Endodermal cell (in vitro differentiated cells): ENCODE measurements at regions not wholly inside any gene's neighbourhood (a gene's known extent, or its start where the extent isn't known, plus 50 kb on each side); places are given as distances from the start of the nearest gene placed in this dataset.

Experiments used
- DNase-seq: peaks from one replicate; pipeline ENCODE4 v3.0.0-alpha.2; 2017
- H3K27ac ChIP-seq: 2 replicates; pipeline ENCODE4 v1.5.1; 2013; ENCODE audit warnings: mild to moderate bottlenecking, low read depth, low read length, moderate library complexity
- H3K27me3 ChIP-seq: 2 replicates; pipeline ENCODE4 v1.6.1; 2013; ENCODE audit warnings: mild to moderate bottlenecking, low read length, moderate library complexity; ENCODE audit not compliant: insufficient read depth, control insufficient read depth, poor library complexity, severe bottlenecking
- H3K36me3 ChIP-seq: 2 replicates; pipeline ENCODE4 v1.7.0; 2013; ENCODE audit warnings: mild to moderate bottlenecking, low read length, moderate library complexity; ENCODE audit not compliant: control insufficient read depth, insufficient read depth
- H3K4me1 ChIP-seq: one replicate; pipeline ENCODE4 v1.7.0; 2013; ENCODE audit warnings: low read length; ENCODE audit not compliant: control insufficient read depth, insufficient read depth
- H3K4me3 ChIP-seq: 2 replicates; pipeline ENCODE4 v1.5.1; 2013; ENCODE audit warnings: mild to moderate bottlenecking, low read length, moderate library complexity
- H3K9ac ChIP-seq: 2 replicates; pipeline ENCODE4 v1.6.1; 2013; ENCODE audit warnings: mild to moderate bottlenecking, low read length, moderate library complexity; ENCODE audit not compliant: poor library complexity, severe bottlenecking; ENCODE audit errors: extremely low read depth
- H3K9me3 ChIP-seq: 2 replicates; pipeline ENCODE4 v1.6.1; 2013; ENCODE audit warnings: mild to moderate bottlenecking, low read length, moderate library complexity; ENCODE audit not compliant: control insufficient read depth
- H3K27ac Mint-ChIP-seq: 2 replicates; pipeline ENCODE4 v1.8.0; 2020; ENCODE audit warnings: mixed read lengths
- H3K27me3 Mint-ChIP-seq: 2 replicates; pipeline ENCODE4 v1.8.0; 2021; ENCODE audit warnings: mild to moderate bottlenecking, mixed read lengths; ENCODE audit not compliant: insufficient read depth
- H3K36me3 Mint-ChIP-seq: 2 replicates; pipeline ENCODE4 v1.8.0; 2020; ENCODE audit warnings: low read depth, mixed read lengths
- H3K4me1 Mint-ChIP-seq: 2 replicates; pipeline ENCODE4 v1.8.0; 2020; ENCODE audit warnings: mixed read lengths
- H3K4me3 Mint-ChIP-seq: 2 replicates; pipeline ENCODE4 v1.8.0; 2020; ENCODE audit warnings: mild to moderate bottlenecking, moderate library complexity, mixed read lengths
- H3K9me3 Mint-ChIP-seq: 2 replicates; pipeline ENCODE4 v1.8.0; 2020; ENCODE audit warnings: mild to moderate bottlenecking, mixed read lengths
- CTCF ChIP-seq: fragments of 200-600 bp; sonication (generic); conservative IDR thresholded peaks from 2 replicates; pipeline ENCODE4 v1.5.0; 2021; ENCODE audit warnings: antibody characterized with exemption, mild to moderate bottlenecking
- WGBS, 2 experiments: methylation state at CpG; one replicate each; pipeline versions ENCODE4 v1.1.5 to v1.1.7; 2013; ENCODE audit warnings: missing lambda C conversion rate in 2 of 2, mixed read lengths in 1 of 2; ENCODE audit not compliant: insufficient coverage in 1 of 2, insufficient read length in 1 of 2; 5-methylcytosine and 5-hydroxymethylcytosine counted together

GRCh38 chr11:33634291-33634834 lies 66.3 kb downstream of the C11orf91 start:
- H3K9ac ChIP-seq: no peak overlapping the region
- Mint-ChIP-seq H3K36me3 (peaks cover 3% of the 10 kb centered on the region), H3K27ac (peak overlapping the region; percentile 36), H3K4me1 (peaks cover 5% of the 10 kb centered on the region), H3K9me3 (peaks cover 19% of the 10 kb centered on the region), H3K4me3 (no peak overlapping the region), H3K27me3 (no peaks in the 10 kb centered on the region)
- H3K4me1 ChIP-seq: no peaks in the 10 kb centered on the region
- 90 to 98% methylated on average over 6 to 7 of the region's 7 CpGs for WGBS, 2 experiments
- no peaks in the 10 kb centered on the region for H3K36me3 ChIP-seq
- no peaks in the 10 kb centered on the region for H3K27me3 ChIP-seq
- no peak for DNase-seq
- H3K27ac ChIP-seq: no peak overlapping the region
- no peak overlapping the region for H3K4me3 ChIP-seq
- TF ChIP-seq CTCF: no peak
- peaks cover 8% of the 10 kb centered on the region for H3K9me3 ChIP-seq

- DNase-seq: peak; percentile 79
- 75 to 81% methylated on average over 14 to 15 of the region's 15 CpGs for WGBS, 2 experiments
- H3K36me3 Mint-ChIP-seq: peaks cover 3% of the 10 kb centered on the region
- Histone ChIP-seq H3K27me3 (no peaks in the 10 kb centered on the region), H3K4me3 (no peak overlapping the region), H3K4me1 (no peaks in the 10 kb centered on the region), H3K36me3 (no peaks in the 10 kb centered on the region), H3K27ac (no peak overlapping the region), H3K9me3 (peaks cover 5% of the 10 kb centered on the region), H3K9ac (no peak overlapping the region)
- peaks cover 5% of the 10 kb centered on the region for H3K4me1 Mint-ChIP-seq
- peaks cover 19% of the 10 kb centered on the region for H3K9me3 Mint-ChIP-seq
- no peak overlapping the region for H3K4me3 Mint-ChIP-seq
- no peak for TF ChIP-seq CTCF
- H3K27ac Mint-ChIP-seq: no peak overlapping the region
- H3K27me3 Mint-ChIP-seq: no peaks in the 10 kb centered on the region
Measured at GRCh38 chr11:33633251-33634003, 67.2 kb downstream of the C11orf91 start.

- no peaks in the 10 kb centered on the region for H3K27me3 Mint-ChIP-seq
- H3K4me1 Mint-ChIP-seq: peaks cover 5% of the 10 kb centered on the region
- Histone ChIP-seq H3K36me3 (no peaks in the 10 kb centered on the region), H3K9ac (no peak overlapping the region), H3K4me1 (no peaks in the 10 kb centered on the region), H3K9me3 (peaks cover 5% of the 10 kb centered on the region), H3K27me3 (no peaks in the 10 kb centered on the region), H3K27ac (no peak overlapping the region), H3K4me3 (no peak overlapping the region)
- no peak for DNase-seq
- peaks cover 3% of the 10 kb centered on the region for H3K36me3 Mint-ChIP-seq
- H3K4me3 Mint-ChIP-seq: no peak overlapping the region
- TF ChIP-seq CTCF: no peak
- peaks cover 19% of the 10 kb centered on the region for H3K9me3 Mint-ChIP-seq
- H3K27ac Mint-ChIP-seq: no peak overlapping the region
- WGBS, 2 experiments: 91 to 100% methylated on average over 5 of the region's 5 CpGs
Measured at GRCh38 chr11:33631749-33632091, 68.9 kb downstream of the C11orf91 start.
